K562 (cell line): ENCODE measurements at regions not wholly inside any gene's neighbourhood (a gene's known extent, or its start where the extent isn't known, plus 50 kb on each side); places are given as distances from the start of the nearest gene placed in this dataset.

Source experiments
- BHLHE40 ChIP-seq: IDR thresholded peaks from 2 replicates; pipeline ENCODE4 v1.6.1; 2011; ENCODE audit warnings: low read length, improper control_type of control experiment
- HMG20A ChIP-seq: fragments of 450-650 bp; formaldehyde crosslinking; conservative IDR thresholded peaks from 2 replicates; pipeline ENCODE4 v1.4.0; 2020; ENCODE audit warnings: mild to moderate bottlenecking, mixed read lengths
- STAG1 ChIP-seq: sonication (generic); formaldehyde crosslinking; IDR thresholded peaks from 2 replicates; pipeline ENCODE4 v1.5.0; 2020; ENCODE audit warnings: missing genetic modification reagents, borderline replicate concordance
- ZSCAN29 ChIP-seq: fragments of 450-650 bp; IDR thresholded peaks from 2 replicates; pipeline ENCODE4 v1.6.1; 2017

DNA sequence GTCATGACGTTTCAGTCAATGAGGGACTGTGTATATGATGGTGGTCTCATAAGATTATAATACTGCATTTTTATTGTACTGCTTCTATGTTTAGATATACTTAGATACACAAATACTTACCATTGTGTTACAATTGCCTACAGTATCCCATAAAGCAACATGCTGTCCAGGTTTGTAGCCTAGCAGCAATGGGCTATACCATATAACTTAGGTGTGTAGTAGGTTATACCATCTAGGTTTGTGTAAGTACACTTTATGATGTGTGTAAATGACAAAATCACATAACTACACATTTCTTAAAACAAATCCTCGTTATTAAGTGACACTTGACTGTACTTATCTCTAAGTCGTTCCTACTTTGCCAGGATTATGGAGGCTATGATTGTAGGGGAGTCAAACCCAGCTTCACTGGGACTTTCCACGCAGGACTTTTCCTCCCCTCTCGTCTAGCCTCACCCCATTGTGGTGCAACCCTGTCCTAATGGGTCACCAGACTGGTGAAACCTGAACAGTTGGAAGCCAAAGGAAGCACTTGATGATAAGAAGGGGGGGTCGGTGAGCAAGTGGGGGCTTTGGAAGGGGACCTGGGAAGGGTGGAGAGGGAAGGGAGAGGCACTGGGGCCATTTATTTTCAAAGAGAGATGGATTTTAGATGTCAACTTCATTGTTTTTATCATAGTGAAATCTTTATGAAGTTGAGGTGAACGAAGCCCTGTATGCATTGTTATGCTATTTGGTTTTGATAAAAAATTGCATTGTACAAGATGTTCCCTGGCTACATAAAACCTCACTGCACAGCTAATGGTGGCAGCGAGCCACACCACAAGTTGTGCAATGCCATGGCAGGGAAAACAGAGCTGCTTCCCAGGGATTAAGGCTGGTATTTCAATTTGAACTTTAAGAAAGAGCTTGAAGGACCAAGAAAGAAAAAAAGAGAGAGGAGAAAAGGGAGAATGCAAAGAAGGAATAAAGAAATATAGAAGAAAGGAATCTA, 129.1 kb downstream of the EHF start:
- TF ChIP-seq HMG20A (CRISPR knock-in tag): no peak
- no peak for TF ChIP-seq BHLHE40
- TF ChIP-seq ZSCAN29: no peak
- no peak for TF ChIP-seq STAG1 (CRISPR knock-in tag)
